ENCODE measurements at regions not wholly inside any gene's neighbourhood (a gene's known extent, or its start where the extent isn't known, plus 50 kb on each side); places are given as distances from the start of the nearest gene placed in this dataset.

- no peak for TF ChIP-seq CTCF (IDR thresholded peaks at IDR 0.05)
- no peak overlapping the region for H3K27ac ChIP-seq
Observed at GRCh38 chr11:81072273-81072672, 1631.4 kb upstream of the TENM4 start.

- no peak for TF ChIP-seq CTCF (IDR thresholded peaks at IDR 0.05)
- no peak for TF ChIP-seq ZFX (IDR thresholded peaks at IDR 0.05; ENCODE audit: borderline replicate concordance)
Observed at GRCh38 chr11:81071606-81072005, 1630.8 kb upstream of the TENM4 start.

GRCh38 chr11:81070948-81071347, 1630.1 kb upstream of the TENM4 start:
- H3K27ac ChIP-seq = no peak overlapping the region
- TF ChIP-seq CTCF (IDR thresholded peaks at IDR 0.05) = no peak
- no peak for TF ChIP-seq ZFX (IDR thresholded peaks at IDR 0.05; ENCODE audit: borderline replicate concordance)

More at GRCh38 chr11:81071606-81072005, 1630.8 kb upstream of the TENM4 start:
- H3K27ac ChIP-seq = no peak overlapping the region

GRCh38 chr11:81059356-81059755, 1618.5 kb upstream of the TENM4 start:
- H3K27ac ChIP-seq = no peak overlapping the region
- TF ChIP-seq ZFX (IDR thresholded peaks at IDR 0.05; ENCODE audit: borderline replicate concordance) = no peak
- TF ChIP-seq CTCF (IDR thresholded peaks at IDR 0.05) = no peak

GRCh38 chr11:81052344-81053158, 1611.7 kb upstream of the TENM4 start:
- TF ChIP-seq ZFX (IDR thresholded peaks at IDR 0.05; ENCODE audit: borderline replicate concordance) (no peak), CTCF (IDR thresholded peaks at IDR 0.05) (no peak)
- no peak overlapping the region for H3K27ac ChIP-seq

- TF ChIP-seq CTCF (IDR thresholded peaks at IDR 0.05) (no peak), ZFX (IDR thresholded peaks at IDR 0.05; ENCODE audit: borderline replicate concordance) (no peak)
- H3K27ac ChIP-seq = peak overlapping the region; percentile 59
Observed at GRCh38 chr11:81039916-81040524, 1599.2 kb upstream of the TENM4 start.
